ENCODE measurements at regions not wholly inside any gene's neighbourhood (a gene's known extent, or its start where the extent isn't known, plus 50 kb on each side); places are given as distances from the start of the nearest gene placed in this dataset.

DNA sequence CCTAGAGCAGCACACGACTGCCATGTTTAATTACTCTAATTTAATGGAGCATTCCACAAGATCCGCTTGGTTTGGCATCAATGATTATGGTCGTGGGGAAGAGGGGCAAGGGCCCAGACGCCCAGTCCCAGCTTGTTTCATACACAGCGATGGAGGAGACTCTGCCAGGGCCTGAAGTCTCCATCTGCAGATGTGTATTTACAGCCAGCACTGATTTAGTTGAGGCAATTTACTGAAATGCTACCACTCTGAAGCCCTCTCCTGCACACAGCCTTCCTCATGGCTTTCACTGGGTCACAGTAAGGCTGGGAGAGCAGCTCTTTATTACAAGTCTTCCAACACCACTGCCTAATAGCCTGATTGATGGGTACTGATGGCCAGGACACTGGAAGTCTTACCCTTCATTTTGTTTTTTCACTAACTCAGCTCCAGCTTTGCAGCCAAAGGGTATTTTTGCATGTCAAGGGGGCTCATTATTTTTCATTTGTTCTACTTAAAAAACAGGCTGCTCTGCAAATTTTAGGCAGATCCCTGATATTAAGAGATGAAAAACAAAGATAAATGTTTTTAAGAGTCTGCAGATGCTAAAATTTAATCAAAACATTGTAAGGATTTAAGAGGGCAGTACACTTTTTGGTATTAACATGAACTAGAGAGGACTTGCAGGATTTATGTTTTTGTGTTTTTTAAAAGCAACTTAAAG, 236.3 kb downstream of the SIPA1L2 start (continued):
- TF ChIP-seq, protein P1, sequence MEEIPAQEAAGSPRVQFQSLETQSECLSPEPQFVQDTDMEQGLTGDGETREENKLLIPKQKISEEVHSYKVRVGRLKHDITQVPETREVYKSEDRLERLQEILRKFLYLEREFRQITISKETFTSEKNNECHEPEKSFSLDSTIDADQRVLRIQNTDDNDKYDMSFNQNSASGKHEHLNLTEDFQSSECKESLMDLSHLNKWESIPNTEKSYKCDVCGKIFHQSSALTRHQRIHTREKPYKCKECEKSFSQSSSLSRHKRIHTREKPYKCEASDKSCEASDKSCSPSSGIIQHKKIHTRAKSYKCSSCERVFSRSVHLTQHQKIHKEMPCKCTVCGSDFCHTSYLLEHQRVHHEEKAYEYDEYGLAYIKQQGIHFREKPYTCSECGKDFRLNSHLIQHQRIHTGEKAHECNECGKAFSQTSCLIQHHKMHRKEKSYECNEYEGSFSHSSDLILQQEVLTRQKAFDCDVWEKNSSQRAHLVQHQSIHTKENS (CRISPR knock-in tag; IDR thresholded peaks at IDR 0.05): no peak
- TF ChIP-seq SMARCE1 (IDR thresholded peaks at IDR 0.05): no peak
- TF ChIP-seq SREBF1 (IDR thresholded peaks at IDR 0.05; ENCODE audit: borderline replicate concordance, low read depth, low read length): no peak
- no peak for TF ChIP-seq NCOA1 (IDR thresholded peaks at IDR 0.05; ENCODE audit: low read depth)
- no peak for TF ChIP-seq ELF1 (tag; IDR thresholded peaks at IDR 0.05)
- TF ChIP-seq ZNF143 (CRISPR knock-in tag; IDR thresholded peaks at IDR 0.05): no peak

DNA sequence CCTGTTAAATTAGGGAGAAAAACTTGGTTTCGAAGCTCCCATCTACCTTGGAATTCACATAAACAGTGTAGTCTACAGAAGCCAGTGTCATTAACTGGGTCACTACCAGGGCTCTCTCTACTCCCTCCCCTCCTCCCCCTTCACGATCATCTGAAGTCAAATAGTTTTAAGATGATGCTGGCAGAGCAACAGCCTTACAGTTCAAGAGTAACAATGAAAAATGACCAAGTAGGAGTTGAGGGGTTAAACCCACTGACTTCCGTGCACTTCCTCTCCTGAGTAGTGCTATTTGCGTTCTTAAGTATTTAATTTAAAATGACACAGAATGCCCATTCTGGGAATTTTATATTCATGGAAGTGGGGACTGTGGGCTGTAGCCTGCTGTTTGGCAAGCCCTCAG, 236.9 kb downstream of the SIPA1L2 start:
- no peaks in the 10 kb centered on the region for H3K27me3 ChIP-seq (ENCODE audit: control insufficient read depth in 2 of 2, insufficient read depth in 2 of 2, low read length in 2 of 2)
- no TSS peak for BruUV-seq (replicated peaks)
- H3K4me2 ChIP-seq (ENCODE audit: insufficient read depth, low read length): no peak overlapping the region
- WGBS (ENCODE audit: insufficient coverage, low coverage, missing lambda C conversion rate): 0% methylated on average over 4 of the region's 4 CpGs
- H2AFZ ChIP-seq (ENCODE audit: low read depth, low read length): no peak overlapping the region
- no peaks in the 10 kb centered on the region for H3K4me1 ChIP-seq (replicated peaks in 1 of 2; ENCODE audit: control insufficient read depth in 2 of 2, insufficient read depth in 2 of 2, low read length in 2 of 2)
- H4K20me1 ChIP-seq (replicated peaks; ENCODE audit: control insufficient read depth, insufficient read depth, low read length): no peaks in the 10 kb centered on the region
- H3K9me1 ChIP-seq (ENCODE audit: control insufficient read depth, insufficient read depth, low read length): no peaks in the 10 kb centered on the region
- in situ Hi-C loops (cut with MboI): no loop called here
- ChIA-PET POLR2A (no interaction called here), CTCF (ENCODE audit: low intra/inter-chr PET ratio) (no interaction called here)
- DNase-seq (ENCODE audit: extremely low read depth in 1 of 4, low spot score in 3 of 4) (no peak), ATAC-seq (no peak), FAIRE-seq (no peak)
- H3K4me3 ChIP-seq: no peak overlapping the region
- H3K9me3 ChIP-seq (replicated peaks; ENCODE audit: control insufficient read depth, insufficient read depth, low read depth, low read length): no peaks in the 10 kb centered on the region
- no peaks in the 10 kb centered on the region for H3K36me3 ChIP-seq (ENCODE audit: control insufficient read depth, insufficient read depth, low read length)
- intact Hi-C loops (cut with micrococcal nuclease): no loop called here
- H3K79me2 ChIP-seq (ENCODE audit: control insufficient read depth, insufficient read depth, low read length): no peaks in the 10 kb centered on the region
- no peak overlapping the region for H3K9ac ChIP-seq (ENCODE audit: insufficient read depth in 1 of 2, low read depth in 2 of 2, low read length in 2 of 2)
- H3K27ac ChIP-seq (ENCODE audit: extremely low read depth, low read depth, low read length): no peak overlapping the region
- TF ChIP-seq, protein P2, sequence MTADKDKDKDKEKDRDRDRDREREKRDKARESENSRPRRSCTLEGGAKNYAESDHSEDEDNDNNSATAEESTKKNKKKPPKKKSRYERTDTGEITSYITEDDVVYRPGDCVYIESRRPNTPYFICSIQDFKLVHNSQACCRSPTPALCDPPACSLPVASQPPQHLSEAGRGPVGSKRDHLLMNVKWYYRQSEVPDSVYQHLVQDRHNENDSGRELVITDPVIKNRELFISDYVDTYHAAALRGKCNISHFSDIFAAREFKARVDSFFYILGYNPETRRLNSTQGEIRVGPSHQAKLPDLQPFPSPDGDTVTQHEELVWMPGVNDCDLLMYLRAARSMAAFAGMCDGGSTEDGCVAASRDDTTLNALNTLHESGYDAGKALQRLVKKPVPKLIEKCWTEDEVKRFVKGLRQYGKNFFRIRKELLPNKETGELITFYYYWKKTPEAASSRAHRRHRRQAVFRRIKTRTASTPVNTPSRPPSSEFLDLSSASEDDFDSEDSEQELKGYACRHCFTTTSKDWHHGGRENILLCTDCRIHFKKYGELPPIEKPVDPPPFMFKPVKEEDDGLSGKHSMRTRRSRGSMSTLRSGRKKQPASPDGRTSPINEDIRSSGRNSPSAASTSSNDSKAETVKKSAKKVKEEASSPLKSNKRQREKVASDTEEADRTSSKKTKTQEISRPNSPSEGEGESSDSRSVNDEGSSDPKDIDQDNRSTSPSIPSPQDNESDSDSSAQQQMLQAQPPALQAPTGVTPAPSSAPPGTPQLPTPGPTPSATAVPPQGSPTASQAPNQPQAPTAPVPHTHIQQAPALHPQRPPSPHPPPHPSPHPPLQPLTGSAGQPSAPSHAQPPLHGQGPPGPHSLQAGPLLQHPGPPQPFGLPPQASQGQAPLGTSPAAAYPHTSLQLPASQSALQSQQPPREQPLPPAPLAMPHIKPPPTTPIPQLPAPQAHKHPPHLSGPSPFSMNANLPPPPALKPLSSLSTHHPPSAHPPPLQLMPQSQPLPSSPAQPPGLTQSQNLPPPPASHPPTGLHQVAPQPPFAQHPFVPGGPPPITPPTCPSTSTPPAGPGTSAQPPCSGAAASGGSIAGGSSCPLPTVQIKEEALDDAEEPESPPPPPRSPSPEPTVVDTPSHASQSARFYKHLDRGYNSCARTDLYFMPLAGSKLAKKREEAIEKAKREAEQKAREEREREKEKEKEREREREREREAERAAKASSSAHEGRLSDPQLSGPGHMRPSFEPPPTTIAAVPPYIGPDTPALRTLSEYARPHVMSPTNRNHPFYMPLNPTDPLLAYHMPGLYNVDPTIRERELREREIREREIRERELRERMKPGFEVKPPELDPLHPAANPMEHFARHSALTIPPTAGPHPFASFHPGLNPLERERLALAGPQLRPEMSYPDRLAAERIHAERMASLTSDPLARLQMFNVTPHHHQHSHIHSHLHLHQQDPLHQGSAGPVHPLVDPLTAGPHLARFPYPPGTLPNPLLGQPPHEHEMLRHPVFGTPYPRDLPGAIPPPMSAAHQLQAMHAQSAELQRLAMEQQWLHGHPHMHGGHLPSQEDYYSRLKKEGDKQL (CRISPR knock-in tag; IDR thresholded peaks at IDR 0.05; ENCODE audit: borderline replicate concordance): no peak
- TF ChIP-seq EP400 (IDR thresholded peaks at IDR 0.05): no peak
- no peak for TF ChIP-seq LARP7 (IDR thresholded peaks at IDR 0.05)
- no peak for TF ChIP-seq CBX2 (IDR thresholded peaks at IDR 0.05; ENCODE audit: insufficient read depth, low read length, poor library complexity, severe bottlenecking)
- no peak for TF ChIP-seq TEAD1 (CRISPR knock-in tag; IDR thresholded peaks at IDR 0.05)
- no peak for TF ChIP-seq SMC3 (conservative IDR thresholded peaks at IDR 0.05; ENCODE audit: insufficient read depth, low read depth, low read length)
- no peak for TF ChIP-seq SMAD2 (IDR thresholded peaks at IDR 0.05; ENCODE audit: low read depth, low read length)
- no peak for TF ChIP-seq TSC22D4 (tag; IDR thresholded peaks at IDR 0.05)
- TF ChIP-seq POU5F1 (IDR thresholded peaks at IDR 0.05; ENCODE audit: borderline replicate concordance, low read depth, low read length, partially characterized antibody): no peak
- TF ChIP-seq LEF1 (IDR thresholded peaks at IDR 0.05): no peak

Measured in K562 (cell line).